ENCODE measurements at regions not wholly inside any gene's neighbourhood (a gene's known extent, or its start where the extent isn't known, plus 50 kb on each side); places are given as distances from the start of the nearest gene placed in this dataset.

DNA sequence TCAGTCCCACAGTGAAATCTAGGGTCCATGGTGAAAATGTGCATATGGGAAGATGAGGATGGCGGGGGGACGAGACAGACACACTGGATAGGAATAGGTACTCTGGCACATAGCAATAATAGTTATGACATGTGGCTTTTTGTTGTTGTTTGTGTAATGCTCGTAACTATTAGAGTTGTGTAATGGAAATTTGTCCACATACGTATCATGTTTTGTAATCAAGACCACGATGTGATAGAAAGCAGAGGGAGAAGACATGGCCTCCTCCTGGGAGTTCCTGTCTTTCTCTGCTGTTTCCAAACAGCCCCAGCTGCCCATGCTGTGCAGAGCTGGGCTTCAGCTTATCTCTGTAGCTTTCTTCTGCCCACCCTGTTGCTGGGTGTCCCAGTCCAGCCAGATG is 185.3 kb upstream of the TMTC4 start:
- Mint-ChIP-seq H3K9me3 (no peaks in the 10 kb centered on the region), H3K27me3 (ENCODE audit: low read depth) (no peaks in the 10 kb centered on the region), H3K4me1 (ENCODE audit: low read depth) (no peaks in the 10 kb centered on the region), H3K36me3 (ENCODE audit: insufficient read depth) (no peaks in the 10 kb centered on the region), H3K4me3 (no peak overlapping the region)
- no peak for ATAC-seq
- no peak for DNase-seq

DNA sequence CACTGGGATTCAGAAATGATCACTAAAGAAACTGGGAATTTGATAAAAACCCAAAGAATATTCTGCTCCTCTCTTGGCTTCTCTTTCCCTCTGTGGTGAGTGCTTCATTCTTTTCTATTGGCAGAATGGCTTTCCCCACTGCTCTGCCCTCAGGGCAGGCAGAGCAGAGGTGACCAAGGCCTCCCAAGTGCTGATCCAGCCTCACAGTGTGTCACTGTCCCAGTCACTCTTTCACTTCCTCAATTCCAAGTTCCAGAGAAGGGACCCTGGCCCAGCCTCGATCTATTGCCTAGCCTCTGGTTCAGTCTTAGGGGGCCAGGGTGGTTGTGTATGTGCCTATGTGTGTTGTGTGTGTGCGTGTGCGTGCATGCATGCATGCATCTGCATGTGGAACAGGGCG is 180.6 kb upstream of the TMTC4 start:
- H3K4me1 Mint-ChIP-seq (ENCODE audit: low read depth), result no peaks in the 10 kb centered on the region
- no peak overlapping the region for H3K4me3 Mint-ChIP-seq
- peaks cover under 1% of the 10 kb centered on the region for H3K9me3 Mint-ChIP-seq
- DNase-seq (no peak), ATAC-seq (no peak)
- no peaks in the 10 kb centered on the region for H3K27me3 Mint-ChIP-seq (ENCODE audit: low read depth)
- no peaks in the 10 kb centered on the region for H3K36me3 Mint-ChIP-seq (ENCODE audit: insufficient read depth)

GRCh38 chr13:100854006-100854405 is 179.4 kb upstream of the TMTC4 start:
- H3K4me3 Mint-ChIP-seq, result no peak overlapping the region
- H3K27me3 Mint-ChIP-seq (ENCODE audit: low read depth), result no peaks in the 10 kb centered on the region
- no peaks in the 10 kb centered on the region for H3K4me1 Mint-ChIP-seq (ENCODE audit: low read depth)
- H3K9me3 Mint-ChIP-seq, result peaks cover 9% of the 10 kb centered on the region
- ATAC-seq (no peak), DNase-seq (no peak)
- no peaks in the 10 kb centered on the region for H3K36me3 Mint-ChIP-seq (ENCODE audit: insufficient read depth)

GRCh38 chr13:100853434-100853833 is 178.8 kb upstream of the TMTC4 start:
- H3K4me3 Mint-ChIP-seq, result no peak overlapping the region
- no peaks in the 10 kb centered on the region for H3K4me1 Mint-ChIP-seq (ENCODE audit: low read depth)
- no peak for ATAC-seq

GRCh38 chr13:100852146-100852545 is 177.6 kb upstream of the TMTC4 start:
- H3K27me3 Mint-ChIP-seq (ENCODE audit: low read depth), result no peaks in the 10 kb centered on the region
- H3K9me3 Mint-ChIP-seq, result peaks cover 9% of the 10 kb centered on the region
- no peak for DNase-seq
- no peak for ATAC-seq
- no peaks in the 10 kb centered on the region for H3K4me1 Mint-ChIP-seq (ENCODE audit: low read depth)
- H3K4me3 Mint-ChIP-seq, result no peak overlapping the region
- no peaks in the 10 kb centered on the region for H3K36me3 Mint-ChIP-seq (ENCODE audit: insufficient read depth)

More at GRCh38 chr13:100853434-100853833, 178.8 kb upstream of the TMTC4 start:
- Mint-ChIP-seq H3K9me3 (peaks cover 9% of the 10 kb centered on the region), H3K36me3 (ENCODE audit: insufficient read depth) (no peaks in the 10 kb centered on the region), H3K27me3 (ENCODE audit: low read depth) (no peaks in the 10 kb centered on the region)
- DNase-seq, result no peak

GRCh38 chr13:100848304-100848703 is 173.7 kb upstream of the TMTC4 start:
- no peaks in the 10 kb centered on the region for H3K36me3 Mint-ChIP-seq (ENCODE audit: insufficient read depth)
- no peak for DNase-seq

DNA sequence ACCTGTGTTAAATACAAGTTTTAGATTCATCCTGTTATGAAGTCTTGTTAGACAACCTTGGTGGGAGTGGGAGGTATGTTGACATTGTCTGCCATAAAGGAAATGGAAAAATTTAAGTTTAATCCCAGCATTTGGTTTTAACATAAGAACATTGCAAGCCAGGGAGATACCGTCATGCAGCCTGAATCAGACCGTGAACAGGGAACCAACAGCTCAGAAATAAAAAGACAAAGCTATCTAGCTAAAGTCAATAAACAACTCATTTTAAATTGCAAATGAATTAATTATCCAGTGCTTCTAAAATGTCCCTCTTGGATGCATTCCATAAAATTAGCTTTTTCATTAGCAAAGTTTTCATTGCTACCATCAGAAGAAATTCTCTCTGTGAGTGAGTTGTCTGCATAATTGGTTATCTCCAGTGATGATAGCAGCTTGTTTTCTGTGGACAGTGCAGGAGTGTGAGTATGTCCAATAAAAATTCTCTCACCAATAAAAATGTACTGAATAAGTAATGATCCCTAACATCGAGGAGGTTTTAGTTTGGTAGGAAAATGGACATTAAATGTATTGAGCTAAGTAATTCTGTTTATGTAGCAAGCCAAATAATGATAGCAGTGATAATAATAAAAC is 170.6 kb upstream of the TMTC4 start:
- Mint-ChIP-seq H3K36me3 (ENCODE audit: insufficient read depth) (no peaks in the 10 kb centered on the region), H3K9me3 (peaks cover 9% of the 10 kb centered on the region), H3K4me3 (no peak overlapping the region), H3K4me1 (ENCODE audit: low read depth) (no peaks in the 10 kb centered on the region), H3K27me3 (ENCODE audit: low read depth) (peaks cover under 1% of the 10 kb centered on the region)
- DNase-seq (no peak), ATAC-seq (no peak)

More at GRCh38 chr13:100848304-100848703, 173.7 kb upstream of the TMTC4 start:
- H3K9me3 Mint-ChIP-seq, result peaks cover 9% of the 10 kb centered on the region
- H3K4me1 Mint-ChIP-seq (ENCODE audit: low read depth), result no peaks in the 10 kb centered on the region
- no peak for ATAC-seq
- H3K27me3 Mint-ChIP-seq (ENCODE audit: low read depth), result no peaks in the 10 kb centered on the region
- no peak overlapping the region for H3K4me3 Mint-ChIP-seq

DNA sequence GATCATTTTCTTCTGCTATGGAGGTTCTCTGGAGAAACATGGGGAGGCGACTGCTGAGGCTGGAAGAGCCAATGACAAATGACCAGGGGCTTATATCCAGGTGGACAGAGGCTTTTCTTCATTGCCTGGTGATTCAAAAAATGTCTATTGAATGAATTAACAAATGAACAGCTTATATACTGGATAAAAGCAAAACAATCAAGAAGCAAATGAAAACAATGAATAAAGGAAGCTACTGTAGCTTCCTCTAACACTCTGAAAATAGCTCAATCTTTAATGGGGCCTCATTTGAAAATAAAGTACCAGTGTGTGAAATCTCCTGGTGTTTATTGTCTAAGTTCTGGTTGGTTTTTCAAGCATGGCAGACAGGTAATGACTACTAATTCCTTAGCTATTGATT is 167.5 kb upstream of the TMTC4 start:
- Mint-ChIP-seq H3K9me3 (no peaks in the 10 kb centered on the region), H3K36me3 (ENCODE audit: insufficient read depth) (no peaks in the 10 kb centered on the region), H3K27me3 (ENCODE audit: low read depth) (peaks cover 2% of the 10 kb centered on the region), H3K4me3 (no peak overlapping the region), H3K4me1 (ENCODE audit: low read depth) (no peaks in the 10 kb centered on the region)
- no peak for DNase-seq
- no peak for ATAC-seq

DNA sequence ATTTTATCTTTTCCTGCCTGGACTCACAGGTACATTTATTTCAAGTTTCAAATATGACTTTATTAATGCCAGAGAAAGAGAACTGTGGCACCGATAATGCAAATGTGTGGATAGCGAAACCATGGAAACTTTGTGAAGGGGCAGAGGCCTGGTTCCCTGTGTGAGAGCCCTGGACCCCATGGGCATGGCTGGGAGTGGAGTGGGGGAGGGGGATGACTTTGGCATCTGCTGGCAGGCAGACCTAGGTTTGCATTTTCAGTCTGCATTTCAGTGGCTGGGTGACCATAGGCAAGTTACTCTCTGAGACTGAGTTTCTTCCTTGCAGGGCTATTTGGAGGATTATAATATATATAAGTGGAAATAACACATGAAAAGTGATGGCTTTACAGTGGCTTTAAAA is 163.8 kb upstream of the TMTC4 start:
- ATAC-seq (no peak), DNase-seq (no peak)
- Mint-ChIP-seq H3K4me3 (no peak overlapping the region), H3K36me3 (ENCODE audit: insufficient read depth) (no peaks in the 10 kb centered on the region), H3K9me3 (no peaks in the 10 kb centered on the region), H3K4me1 (ENCODE audit: low read depth) (no peaks in the 10 kb centered on the region), H3K27me3 (ENCODE audit: low read depth) (peaks cover 2% of the 10 kb centered on the region)

- H3K27me3 Mint-ChIP-seq (ENCODE audit: low read depth), result peaks cover 5% of the 10 kb centered on the region
- no peaks in the 10 kb centered on the region for H3K9me3 Mint-ChIP-seq
- no peaks in the 10 kb centered on the region for H3K4me1 Mint-ChIP-seq (ENCODE audit: low read depth)
- no peaks in the 10 kb centered on the region for H3K36me3 Mint-ChIP-seq (ENCODE audit: insufficient read depth)
- H3K4me3 Mint-ChIP-seq, result no peak overlapping the region
- ATAC-seq (no peak), DNase-seq (no peak)
Observed at GRCh38 chr13:100837631-100838030, 163.0 kb upstream of the TMTC4 start.

- Mint-ChIP-seq H3K36me3 (ENCODE audit: insufficient read depth) (no peaks in the 10 kb centered on the region), H3K4me3 (no peak overlapping the region), H3K4me1 (ENCODE audit: low read depth) (no peaks in the 10 kb centered on the region), H3K27me3 (ENCODE audit: low read depth) (peaks cover 6% of the 10 kb centered on the region), H3K9me3 (no peaks in the 10 kb centered on the region)
- DNase-seq (no peak), ATAC-seq (no peak)
Observed at GRCh38 chr13:100836711-100837110, 162.1 kb upstream of the TMTC4 start.

- H3K36me3 Mint-ChIP-seq (ENCODE audit: insufficient read depth), result no peaks in the 10 kb centered on the region
- DNase-seq, result no peak
- ATAC-seq, result no peak
- no peaks in the 10 kb centered on the region for H3K9me3 Mint-ChIP-seq
- H3K4me3 Mint-ChIP-seq, result no peak overlapping the region
- H3K4me1 Mint-ChIP-seq (ENCODE audit: low read depth), result no peaks in the 10 kb centered on the region
- peaks cover 12% of the 10 kb centered on the region for H3K27me3 Mint-ChIP-seq (ENCODE audit: low read depth)
Observed at GRCh38 chr13:100835695-100836094, 161.1 kb upstream of the TMTC4 start.

DNA sequence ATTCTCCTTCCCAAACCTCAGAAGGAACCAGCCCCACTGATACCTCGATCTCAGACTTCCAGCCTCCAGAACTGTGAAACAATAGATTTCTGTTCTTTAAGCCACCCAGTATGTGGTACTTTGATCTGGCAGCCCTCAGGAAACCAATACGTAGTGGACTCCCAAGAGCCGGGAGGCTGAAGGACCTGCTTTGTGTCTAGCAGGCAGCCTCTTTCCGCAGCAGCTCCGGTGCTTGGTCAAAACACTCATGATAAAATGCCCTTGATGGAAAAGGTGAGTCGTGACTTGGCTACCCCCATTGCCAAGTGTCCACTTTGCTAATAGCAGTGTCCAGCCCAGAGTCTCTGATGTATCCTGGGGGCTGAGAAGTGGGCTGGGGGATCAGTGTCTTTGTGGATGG is 158.8 kb upstream of the TMTC4 start:
- H3K36me3 Mint-ChIP-seq (ENCODE audit: insufficient read depth), result no peaks in the 10 kb centered on the region
- no peak overlapping the region for H3K4me3 Mint-ChIP-seq
- H3K27me3 Mint-ChIP-seq (ENCODE audit: low read depth), result peaks cover 12% of the 10 kb centered on the region
- no peaks in the 10 kb centered on the region for H3K4me1 Mint-ChIP-seq (ENCODE audit: low read depth)
- DNase-seq (no peak), ATAC-seq (no peak)
- no peaks in the 10 kb centered on the region for H3K9me3 Mint-ChIP-seq

DNA sequence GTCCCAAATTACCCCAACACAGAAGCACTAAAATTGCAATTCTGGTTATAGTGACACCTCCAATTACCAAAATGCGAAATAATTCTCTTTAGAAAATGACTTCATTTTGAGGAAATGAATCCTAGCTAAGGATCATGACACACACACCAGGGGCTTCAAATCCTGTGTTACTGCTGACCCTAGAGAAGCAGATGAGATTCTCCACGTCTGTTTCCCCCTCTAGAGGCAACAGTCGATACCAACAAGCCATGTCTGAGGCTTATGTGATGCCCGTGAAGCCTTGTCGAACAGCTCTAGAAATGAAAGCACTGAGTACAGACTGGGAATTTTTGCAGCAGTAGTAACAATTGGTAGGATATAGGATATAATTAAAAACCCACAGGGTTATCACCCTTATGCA is 153.6 kb upstream of the TMTC4 start:
- Mint-ChIP-seq H3K4me1 (ENCODE audit: low read depth) (no peaks in the 10 kb centered on the region), H3K36me3 (ENCODE audit: insufficient read depth) (no peaks in the 10 kb centered on the region), H3K4me3 (no peak overlapping the region), H3K27me3 (ENCODE audit: low read depth) (peaks cover 12% of the 10 kb centered on the region), H3K9me3 (no peaks in the 10 kb centered on the region)
- DNase-seq (no peak), ATAC-seq (no peak)

DNA sequence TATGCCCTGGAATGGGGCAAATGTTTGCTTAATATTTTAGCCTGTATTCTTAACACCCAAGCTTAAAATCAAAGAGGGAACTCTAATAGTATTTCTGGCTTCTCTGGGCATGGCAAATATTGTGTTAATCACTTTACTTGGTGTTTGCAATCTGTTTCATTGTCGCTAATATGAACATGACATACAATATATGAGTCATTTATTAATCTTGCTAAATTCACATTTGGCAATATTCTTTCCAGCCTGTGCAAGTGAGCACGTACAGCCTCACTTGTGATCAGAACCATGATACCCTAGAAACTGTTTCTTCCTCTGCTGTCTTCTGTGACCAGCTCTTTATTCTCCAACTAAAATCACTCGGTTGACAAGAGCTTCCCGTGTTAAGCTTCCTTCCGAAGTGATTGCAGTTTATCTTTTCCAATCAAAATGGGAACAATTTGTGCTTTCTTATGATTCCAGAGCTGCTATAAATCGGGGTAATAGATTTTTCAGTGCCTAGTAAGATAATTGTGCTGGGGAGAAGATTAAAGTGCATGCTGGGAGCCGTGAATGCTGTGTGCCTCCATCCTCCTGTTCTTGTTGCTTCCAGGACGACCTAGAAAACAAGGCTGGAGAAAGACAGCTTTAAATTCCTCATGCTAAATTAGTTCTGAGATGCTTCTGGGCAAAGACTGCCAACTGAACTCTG is 153.0 kb upstream of the TMTC4 start:
- H3K9me3 Mint-ChIP-seq, result no peaks in the 10 kb centered on the region
- H3K27me3 Mint-ChIP-seq (ENCODE audit: low read depth), result peaks cover 9% of the 10 kb centered on the region
- DNase-seq (no peak), ATAC-seq (no peak)
- H3K36me3 Mint-ChIP-seq (ENCODE audit: insufficient read depth), result no peaks in the 10 kb centered on the region
- no peak overlapping the region for H3K4me3 Mint-ChIP-seq
- H3K4me1 Mint-ChIP-seq (ENCODE audit: low read depth), result no peaks in the 10 kb centered on the region

Measured in activated T-cell treated with anti-CD3 and anti-CD28 coated beads, Interleukin-2, amount 50 U/mL, for 4 hours (primary cell).